Stimulated activated naive CD8-positive, alpha-beta T cell treated with anti-CD3 and anti-CD28 coated beads, Interleukin-15, Interleukin-2, amounts not matched to agents 100 ng/mL and 50 ng/mL, for 24 hours (primary cell): ENCODE measurements at regions not wholly inside any gene's neighbourhood (a gene's known extent, or its start where the extent isn't known, plus 50 kb on each side); places are given as distances from the start of the nearest gene placed in this dataset.

Source experiments
- H3K27ac Mint-ChIP-seq: one replicate; pipeline ENCODE4 v1.8.0; 2021; ENCODE audit warnings: mild to moderate bottlenecking, mixed read lengths
- H3K27me3 Mint-ChIP-seq: one replicate; pipeline ENCODE4 v1.8.0; 2021; ENCODE audit warnings: mixed read lengths
- H3K36me3 Mint-ChIP-seq: one replicate; pipeline ENCODE4 v1.8.0; 2021; ENCODE audit warnings: low read depth, mixed read lengths
- H3K4me1 Mint-ChIP-seq: one replicate; pipeline ENCODE4 v1.8.0; 2021; ENCODE audit warnings: low read depth, mixed read lengths
- H3K4me3 Mint-ChIP-seq: one replicate; pipeline ENCODE4 v1.8.0; 2021; ENCODE audit warnings: mild to moderate bottlenecking, mixed read lengths
- H3K9me3 Mint-ChIP-seq: one replicate; pipeline ENCODE4 v1.8.0; 2021; ENCODE audit warnings: mixed read lengths

DNA sequence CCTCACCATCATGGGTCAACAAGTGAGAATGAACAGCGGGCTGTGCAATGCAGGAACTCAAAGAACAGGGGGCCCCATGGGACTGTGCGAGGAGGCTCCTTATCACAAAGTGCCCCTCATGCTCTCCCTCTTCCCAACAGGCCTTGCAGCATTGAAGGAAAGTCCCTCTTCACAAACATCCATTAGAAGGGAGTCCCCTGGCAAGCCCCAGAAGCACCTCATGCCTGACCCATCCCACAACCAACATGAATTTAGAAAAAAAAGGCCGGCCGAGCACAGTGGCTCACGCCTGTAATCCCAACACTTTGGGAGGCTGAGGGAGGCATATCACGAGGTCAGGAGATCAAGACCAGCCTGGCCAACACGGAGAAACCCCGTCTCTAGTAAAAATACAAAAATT is 122.6 kb upstream of the FSTL4 start:
- Mint-ChIP-seq H3K27ac (no peak overlapping the region), H3K36me3 (no peaks in the 10 kb centered on the region), H3K9me3 (no peaks in the 10 kb centered on the region), H3K27me3 (no peaks in the 10 kb centered on the region), H3K4me1 (no peaks in the 10 kb centered on the region), H3K4me3 (no peak overlapping the region)

- no peak overlapping the region for H3K4me3 Mint-ChIP-seq
- H3K9me3 Mint-ChIP-seq = no peaks in the 10 kb centered on the region
- H3K27me3 Mint-ChIP-seq = no peaks in the 10 kb centered on the region
- H3K27ac Mint-ChIP-seq = no peak overlapping the region
- no peaks in the 10 kb centered on the region for H3K4me1 Mint-ChIP-seq
- H3K36me3 Mint-ChIP-seq = no peaks in the 10 kb centered on the region
Observed at GRCh38 chr5:133732536-133732935, 120.2 kb upstream of the FSTL4 start.

DNA sequence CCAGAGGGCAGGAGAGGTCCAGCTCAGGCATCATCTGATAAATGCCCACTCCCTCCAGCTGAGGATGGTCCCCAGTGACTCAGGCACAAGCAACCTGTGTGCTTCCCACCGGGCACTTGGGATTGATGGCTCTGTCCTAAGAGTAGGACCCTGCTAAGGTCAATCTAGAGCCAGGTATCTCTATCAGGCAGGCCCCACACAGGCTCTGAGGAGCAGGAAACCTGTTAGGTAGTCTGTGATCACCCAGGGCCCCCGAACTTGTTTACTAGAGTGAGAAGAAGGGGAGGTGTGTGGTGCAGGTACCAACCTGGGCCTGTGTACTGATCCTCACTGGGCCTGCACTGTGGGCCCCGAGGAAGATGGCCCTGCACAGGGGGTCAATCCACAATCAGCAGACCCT is 119.6 kb upstream of the FSTL4 start:
- H3K4me1 Mint-ChIP-seq = no peaks in the 10 kb centered on the region
- no peaks in the 10 kb centered on the region for H3K27me3 Mint-ChIP-seq
- H3K4me3 Mint-ChIP-seq = no peak overlapping the region
- H3K27ac Mint-ChIP-seq = no peak overlapping the region
- H3K9me3 Mint-ChIP-seq = no peaks in the 10 kb centered on the region
- no peaks in the 10 kb centered on the region for H3K36me3 Mint-ChIP-seq

- no peak overlapping the region for H3K4me3 Mint-ChIP-seq
Observed at GRCh38 chr5:133730866-133731265, 118.5 kb upstream of the FSTL4 start.

GRCh38 chr5:133730346-133730745 is 118.0 kb upstream of the FSTL4 start:
- Mint-ChIP-seq H3K4me3 (no peak overlapping the region), H3K27me3 (no peaks in the 10 kb centered on the region), H3K9me3 (no peaks in the 10 kb centered on the region), H3K4me1 (no peaks in the 10 kb centered on the region), H3K36me3 (no peaks in the 10 kb centered on the region), H3K27ac (no peak overlapping the region)

More at GRCh38 chr5:133730866-133731265, 118.5 kb upstream of the FSTL4 start:
- Mint-ChIP-seq H3K36me3 (no peaks in the 10 kb centered on the region), H3K4me1 (no peaks in the 10 kb centered on the region), H3K9me3 (no peaks in the 10 kb centered on the region), H3K27me3 (no peaks in the 10 kb centered on the region), H3K27ac (no peak overlapping the region)

DNA sequence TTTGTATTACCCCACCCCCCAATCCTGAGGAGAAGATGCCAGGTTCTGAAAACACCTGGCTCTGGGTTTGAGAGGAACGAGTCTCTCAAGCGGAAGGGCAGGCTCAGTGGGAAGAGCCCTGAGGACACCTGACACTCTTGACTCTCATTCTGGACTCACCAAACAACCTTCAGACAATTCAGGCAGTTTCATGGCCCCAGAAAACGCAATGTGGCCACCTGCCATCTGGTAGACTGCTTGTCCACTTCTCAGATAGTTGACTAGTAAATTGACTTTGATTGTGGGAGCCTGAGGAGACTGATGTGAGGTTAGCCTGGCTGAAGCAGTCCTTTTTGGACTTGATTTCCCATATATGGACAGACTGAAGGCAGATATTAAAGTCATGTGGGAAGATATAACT is 117.5 kb upstream of the FSTL4 start:
- no peak overlapping the region for H3K4me3 Mint-ChIP-seq
- no peaks in the 10 kb centered on the region for H3K36me3 Mint-ChIP-seq
- no peaks in the 10 kb centered on the region for H3K9me3 Mint-ChIP-seq
- H3K27me3 Mint-ChIP-seq = no peaks in the 10 kb centered on the region
- H3K27ac Mint-ChIP-seq = no peak overlapping the region
- no peaks in the 10 kb centered on the region for H3K4me1 Mint-ChIP-seq

DNA sequence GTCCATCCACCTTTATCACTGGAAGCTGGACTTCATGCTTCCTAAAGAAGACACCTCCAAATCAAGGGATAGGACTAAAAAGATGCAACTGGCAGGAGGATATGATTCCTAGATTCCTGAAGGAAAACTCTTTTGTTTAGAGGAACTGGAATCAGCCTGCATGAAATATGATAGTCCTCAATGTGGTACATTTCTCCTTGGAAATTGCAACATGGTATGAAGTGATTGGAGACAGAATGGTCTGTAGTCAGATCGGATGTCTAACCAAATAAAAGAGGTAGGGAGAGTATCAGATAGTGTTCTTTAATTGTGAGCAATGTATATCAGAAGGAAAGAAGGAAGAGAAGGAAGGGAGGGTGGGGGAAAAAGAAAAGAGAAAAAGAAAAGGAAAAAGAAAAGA is 116.1 kb upstream of the FSTL4 start:
- Mint-ChIP-seq H3K4me1 (no peaks in the 10 kb centered on the region), H3K9me3 (no peaks in the 10 kb centered on the region), H3K27ac (no peak overlapping the region), H3K4me3 (no peak overlapping the region), H3K36me3 (no peaks in the 10 kb centered on the region), H3K27me3 (no peaks in the 10 kb centered on the region)

DNA sequence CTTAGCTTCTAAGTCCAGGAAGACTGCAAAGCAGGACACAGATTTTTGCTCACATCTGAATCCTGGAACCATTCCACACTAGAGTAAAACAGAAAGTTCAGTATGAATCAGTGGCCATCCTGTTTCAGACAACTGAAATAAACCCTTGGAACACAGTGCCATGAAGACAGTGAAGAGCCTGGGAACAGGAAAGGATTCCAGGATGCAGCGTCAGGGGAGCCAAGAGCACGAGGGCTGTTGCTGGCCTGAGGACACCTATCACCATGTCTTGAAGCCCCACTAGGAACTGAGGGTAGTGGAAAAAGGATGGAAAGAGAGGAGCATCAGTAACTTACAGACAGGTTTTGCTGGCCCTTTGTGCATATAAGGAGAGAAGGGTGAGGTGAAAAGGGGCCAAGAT is 115.3 kb upstream of the FSTL4 start:
- Mint-ChIP-seq H3K27ac (no peak overlapping the region), H3K4me1 (no peaks in the 10 kb centered on the region), H3K4me3 (no peak overlapping the region), H3K27me3 (no peaks in the 10 kb centered on the region), H3K9me3 (peaks cover 4% of the 10 kb centered on the region), H3K36me3 (no peaks in the 10 kb centered on the region)

GRCh38 chr5:133723651-133724366 is 111.5 kb upstream of the FSTL4 start:
- Mint-ChIP-seq H3K27ac (no peak overlapping the region), H3K4me3 (no peak overlapping the region), H3K9me3 (peaks cover 20% of the 10 kb centered on the region), H3K36me3 (no peaks in the 10 kb centered on the region), H3K4me1 (no peaks in the 10 kb centered on the region), H3K27me3 (no peaks in the 10 kb centered on the region)

GRCh38 chr5:133723126-133723525 is 110.8 kb upstream of the FSTL4 start:
- Mint-ChIP-seq H3K36me3 (no peaks in the 10 kb centered on the region), H3K27ac (no peak overlapping the region), H3K4me1 (no peaks in the 10 kb centered on the region), H3K4me3 (no peak overlapping the region), H3K27me3 (no peaks in the 10 kb centered on the region), H3K9me3 (peaks cover 20% of the 10 kb centered on the region)

DNA sequence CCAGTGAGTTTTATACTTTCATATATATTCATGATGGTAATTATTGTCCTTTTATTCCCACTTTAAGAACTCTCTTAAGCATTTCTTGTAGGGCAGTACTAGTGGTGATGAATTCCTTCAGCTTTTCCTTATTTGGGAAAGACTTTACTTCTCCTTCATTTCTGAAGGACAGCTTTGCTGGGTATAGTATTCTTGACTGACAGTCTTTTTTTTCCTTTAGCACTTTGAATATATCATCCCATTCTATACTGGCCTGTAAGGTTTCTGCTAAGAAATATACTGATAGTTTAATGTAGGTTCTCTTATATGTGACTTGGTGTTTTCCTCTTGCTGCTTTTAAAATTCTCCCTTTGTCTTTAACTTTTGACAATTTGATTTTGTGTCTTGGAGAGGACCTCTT is 109.0 kb upstream of the FSTL4 start:
- Mint-ChIP-seq H3K27ac (no peak overlapping the region), H3K36me3 (no peaks in the 10 kb centered on the region), H3K4me1 (no peaks in the 10 kb centered on the region), H3K27me3 (peaks cover 4% of the 10 kb centered on the region), H3K9me3 (peaks cover 20% of the 10 kb centered on the region), H3K4me3 (no peak overlapping the region)

DNA sequence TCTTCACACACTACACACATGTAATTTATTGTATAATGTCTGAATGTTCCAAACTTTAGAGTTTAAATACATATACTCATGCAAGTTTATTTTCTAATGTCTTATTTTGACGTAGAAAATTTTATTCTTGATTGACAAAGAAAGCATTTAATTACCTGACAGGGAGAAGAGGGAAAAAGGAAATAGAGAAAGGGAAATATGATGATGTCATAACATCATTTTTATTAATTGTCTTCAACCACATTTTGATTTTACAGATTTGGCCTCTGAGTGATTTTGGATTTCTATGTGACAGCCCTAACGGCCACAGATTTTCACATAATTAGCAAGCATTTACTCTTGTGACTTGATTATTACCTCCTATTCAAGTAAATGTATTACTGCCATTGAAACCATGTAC is 106.1 kb upstream of the FSTL4 start:
- H3K4me1 Mint-ChIP-seq = no peaks in the 10 kb centered on the region
- H3K9me3 Mint-ChIP-seq = peaks cover 20% of the 10 kb centered on the region
- no peaks in the 10 kb centered on the region for H3K36me3 Mint-ChIP-seq
- peaks cover 7% of the 10 kb centered on the region for H3K27me3 Mint-ChIP-seq
- no peak overlapping the region for H3K27ac Mint-ChIP-seq
- no peak overlapping the region for H3K4me3 Mint-ChIP-seq

GRCh38 chr5:133716532-133717183 is 104.3 kb upstream of the FSTL4 start:
- Mint-ChIP-seq H3K4me1 (no peaks in the 10 kb centered on the region), H3K27me3 (peaks cover 7% of the 10 kb centered on the region), H3K4me3 (no peak overlapping the region), H3K36me3 (no peaks in the 10 kb centered on the region), H3K9me3 (peaks cover 7% of the 10 kb centered on the region), H3K27ac (no peak overlapping the region)

DNA sequence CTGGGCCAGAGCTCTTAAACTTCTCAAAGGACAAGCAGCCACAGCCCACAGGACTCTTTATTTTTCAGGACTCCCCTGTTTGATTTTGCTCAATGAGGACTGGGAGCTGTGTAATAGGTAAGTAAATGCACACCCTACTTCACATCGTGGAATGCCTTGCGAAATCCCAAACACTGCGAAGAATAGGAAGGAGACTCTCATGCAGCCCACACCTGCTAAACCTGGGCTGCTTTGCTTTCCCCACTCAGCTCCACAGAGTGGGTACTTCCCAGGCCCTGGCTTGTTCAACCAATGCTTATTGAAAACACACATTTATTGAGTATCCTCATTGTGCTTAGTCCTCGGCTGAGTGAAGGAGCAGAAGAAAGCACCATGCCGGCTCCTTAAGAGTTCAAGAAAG is 103.3 kb upstream of the FSTL4 start:
- H3K27ac Mint-ChIP-seq = no peak overlapping the region
- no peaks in the 10 kb centered on the region for H3K36me3 Mint-ChIP-seq
- no peak overlapping the region for H3K4me3 Mint-ChIP-seq
- H3K27me3 Mint-ChIP-seq = peaks cover 7% of the 10 kb centered on the region
- peaks cover 3% of the 10 kb centered on the region for H3K9me3 Mint-ChIP-seq
- no peaks in the 10 kb centered on the region for H3K4me1 Mint-ChIP-seq

- H3K9me3 Mint-ChIP-seq = peaks cover 3% of the 10 kb centered on the region
- no peaks in the 10 kb centered on the region for H3K4me1 Mint-ChIP-seq
- no peaks in the 10 kb centered on the region for H3K36me3 Mint-ChIP-seq
- H3K4me3 Mint-ChIP-seq = no peak overlapping the region
- no peak overlapping the region for H3K27ac Mint-ChIP-seq
- peaks cover 7% of the 10 kb centered on the region for H3K27me3 Mint-ChIP-seq
Observed at GRCh38 chr5:133715216-133715615, 102.9 kb upstream of the FSTL4 start.
